ENCODE measurements at regions not wholly inside any gene's neighbourhood (a gene's known extent, or its start where the extent isn't known, plus 50 kb on each side); places are given as distances from the start of the nearest gene placed in this dataset.

DNA sequence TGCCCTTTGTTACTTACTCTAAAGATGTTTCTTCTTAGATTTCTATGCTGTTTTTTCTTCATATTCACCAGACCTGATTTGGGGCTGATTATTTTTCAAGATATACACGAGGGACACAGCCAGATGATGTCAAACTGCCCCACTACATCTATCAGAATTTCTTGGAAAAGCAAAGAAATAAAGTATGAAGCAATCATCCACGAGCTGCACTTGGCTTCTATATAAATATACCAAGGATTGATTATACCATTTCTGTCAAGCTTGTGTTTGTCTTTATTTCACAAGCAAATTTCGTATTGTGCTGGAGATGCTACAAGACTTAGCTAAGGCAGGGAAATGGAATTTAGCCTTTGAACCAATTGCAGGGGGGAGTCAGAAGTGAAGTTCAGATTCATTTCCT lies 715.1 kb upstream of the NR2F2 start (continued):
- TF ChIP-seq, protein P1, sequence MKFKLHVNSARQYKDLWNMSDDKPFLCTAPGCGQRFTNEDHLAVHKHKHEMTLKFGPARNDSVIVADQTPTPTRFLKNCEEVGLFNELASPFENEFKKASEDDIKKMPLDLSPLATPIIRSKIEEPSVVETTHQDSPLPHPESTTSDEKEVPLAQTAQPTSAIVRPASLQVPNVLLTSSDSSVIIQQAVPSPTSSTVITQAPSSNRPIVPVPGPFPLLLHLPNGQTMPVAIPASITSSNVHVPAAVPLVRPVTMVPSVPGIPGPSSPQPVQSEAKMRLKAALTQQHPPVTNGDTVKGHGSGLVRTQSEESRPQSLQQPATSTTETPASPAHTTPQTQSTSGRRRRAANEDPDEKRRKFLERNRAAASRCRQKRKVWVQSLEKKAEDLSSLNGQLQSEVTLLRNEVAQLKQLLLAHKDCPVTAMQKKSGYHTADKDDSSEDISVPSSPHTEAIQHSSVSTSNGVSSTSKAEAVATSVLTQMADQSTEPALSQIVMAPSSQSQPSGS (IDR thresholded peaks at IDR 0.05; ENCODE audit: low read length), result no peak
- no peak for TF ChIP-seq BACH1 (IDR thresholded peaks at IDR 0.05; ENCODE audit: low read length)

All from H1 (cell line).